ENCODE measurements at regions not wholly inside any gene's neighbourhood (a gene's known extent, or its start where the extent isn't known, plus 50 kb on each side); places are given as distances from the start of the nearest gene placed in this dataset.

GRCh38 chr7:113770146-113770738, 148.6 kb downstream of the PPP1R3A start:
- no peak for DNase-seq (ENCODE audit: low read depth)
- TF ChIP-seq CTCF (IDR thresholded peaks at IDR 0.05; ENCODE audit: insufficient read depth, low read depth, low read length, missing control alignments), result no peak
- H3K4me3 ChIP-seq (ENCODE audit: low read depth, low read length), result no peak overlapping the region

- no peak for DNase-seq (ENCODE audit: low read depth)
- no peak overlapping the region for H3K4me3 ChIP-seq (ENCODE audit: low read depth, low read length)
- TF ChIP-seq CTCF (IDR thresholded peaks at IDR 0.05; ENCODE audit: insufficient read depth, low read depth, low read length, missing control alignments), result no peak
Observed at GRCh38 chr7:113768387-113768786, 150.4 kb downstream of the PPP1R3A start.

GRCh38 chr7:113764401-113765035, 154.3 kb downstream of the PPP1R3A start:
- no peak overlapping the region for H3K4me3 ChIP-seq (ENCODE audit: low read depth, low read length)
- TF ChIP-seq CTCF (IDR thresholded peaks at IDR 0.05; ENCODE audit: insufficient read depth, low read depth, low read length, missing control alignments), result no peak

GRCh38 chr7:113763226-113763625, 155.6 kb downstream of the PPP1R3A start:
- H3K4me3 ChIP-seq (ENCODE audit: low read depth, low read length), result no peak overlapping the region
- no peak for DNase-seq (ENCODE audit: low read depth)
- no peak for TF ChIP-seq CTCF (IDR thresholded peaks at IDR 0.05; ENCODE audit: insufficient read depth, low read depth, low read length, missing control alignments)

More at GRCh38 chr7:113764401-113765035, 154.3 kb downstream of the PPP1R3A start:
- DNase-seq (ENCODE audit: low read depth), result no peak

GRCh38 chr7:113756250-113756649, 162.6 kb downstream of the PPP1R3A start:
- DNase-seq (ENCODE audit: low read depth), result no peak
- no peak for TF ChIP-seq CTCF (IDR thresholded peaks at IDR 0.05; ENCODE audit: insufficient read depth, low read depth, low read length, missing control alignments)
- H3K4me3 ChIP-seq (ENCODE audit: low read depth, low read length), result no peak overlapping the region

GRCh38 chr7:113752689-113753088, 166.1 kb downstream of the PPP1R3A start:
- no peak overlapping the region for H3K4me3 ChIP-seq (ENCODE audit: low read depth, low read length)
- DNase-seq (ENCODE audit: low read depth), result no peak
- no peak for TF ChIP-seq CTCF (IDR thresholded peaks at IDR 0.05; ENCODE audit: insufficient read depth, low read depth, low read length, missing control alignments)

- no peak overlapping the region for H3K4me3 ChIP-seq (ENCODE audit: low read depth, low read length)
- no peak for TF ChIP-seq CTCF (IDR thresholded peaks at IDR 0.05; ENCODE audit: insufficient read depth, low read depth, low read length, missing control alignments)
- DNase-seq (ENCODE audit: low read depth), result no peak
Observed at GRCh38 chr7:113752289-113752688, 166.5 kb downstream of the PPP1R3A start.
